ENCODE measurements at regions not wholly inside any gene's neighbourhood (a gene's known extent, or its start where the extent isn't known, plus 50 kb on each side); places are given as distances from the start of the nearest gene placed in this dataset.

DNA sequence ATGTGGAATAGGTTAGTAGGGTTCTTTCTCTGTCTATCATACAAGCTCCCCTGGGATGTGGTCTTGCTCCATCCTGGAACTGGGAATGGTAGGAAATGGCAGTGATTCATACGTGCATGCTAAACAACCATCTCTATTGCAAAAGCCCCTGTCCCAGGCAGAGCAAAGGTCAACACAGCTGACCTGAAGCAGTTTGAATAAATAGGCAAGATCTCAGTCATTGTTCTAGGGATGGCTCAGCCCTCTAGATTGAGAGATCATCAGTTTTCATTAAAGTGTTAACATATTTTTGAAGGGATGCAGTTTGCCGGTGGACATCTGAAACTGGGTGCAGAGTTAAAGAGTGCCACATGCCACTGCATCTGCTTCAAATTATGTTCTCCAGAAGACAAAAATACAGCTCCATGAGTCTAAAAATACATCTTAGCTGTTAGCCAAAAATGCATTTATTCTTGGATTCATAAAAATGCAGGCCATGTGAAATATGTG, 224.1 kb downstream of the ESM1 start:
- H3K4me3 ChIP-seq (ENCODE audit: low read length in 2 of 2): no peak overlapping the region
- H3K27me3 ChIP-seq (ENCODE audit: control insufficient read depth in 2 of 2, insufficient read depth in 2 of 2, low read length in 2 of 2): no peaks in the 10 kb centered on the region
- H3K9ac ChIP-seq (ENCODE audit: low read depth in 1 of 2, low read length in 2 of 2): no peak overlapping the region
- no peaks in the 10 kb centered on the region for H3K36me3 ChIP-seq (ENCODE audit: control insufficient read depth in 2 of 2, insufficient read depth in 2 of 2, low read length in 2 of 2)
- H3K27ac ChIP-seq (ENCODE audit: low read depth in 2 of 2, low read length in 2 of 2): no peak overlapping the region
- H3K4me1 ChIP-seq (ENCODE audit: control insufficient read depth in 2 of 2, insufficient read depth in 2 of 2, low read length in 2 of 2): no peaks in the 10 kb centered on the region
- no peaks in the 10 kb centered on the region for H3K9me3 ChIP-seq (ENCODE audit: control insufficient read depth in 2 of 2, low read length in 2 of 2)

DNA sequence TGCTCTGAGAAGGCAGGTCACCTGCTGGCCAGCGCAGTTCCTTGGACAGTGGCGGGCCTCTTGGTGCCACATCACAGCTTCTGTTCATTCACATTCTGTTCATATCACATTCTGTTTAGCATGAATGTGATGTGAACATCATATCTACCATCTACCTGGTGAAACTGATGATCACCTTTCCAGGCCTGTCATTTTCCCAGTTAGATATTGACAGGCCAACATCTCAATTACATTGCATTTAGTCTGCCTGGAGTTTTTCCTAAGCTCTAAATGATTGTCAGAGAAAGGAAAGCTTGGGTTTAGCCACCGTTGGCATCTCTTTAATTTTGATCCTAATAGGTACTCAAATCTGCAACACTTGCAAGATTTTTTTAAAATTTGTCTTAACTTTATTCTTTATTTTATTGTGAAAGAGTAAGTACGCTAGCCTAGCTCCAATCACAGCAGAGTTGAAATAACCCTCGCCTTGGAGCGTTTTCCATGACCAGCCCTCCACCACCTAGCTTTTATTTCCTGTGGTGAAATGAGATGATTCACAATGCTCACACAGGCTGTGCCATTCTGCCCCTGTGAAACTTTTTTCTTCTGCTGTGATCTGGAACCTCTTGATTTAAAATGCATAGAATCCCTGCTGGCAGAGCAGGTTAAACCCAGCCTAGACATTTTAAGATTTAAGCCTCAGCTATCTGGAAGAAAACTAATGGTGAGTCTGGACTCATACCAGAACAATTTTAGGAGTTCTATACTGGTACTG, 225.0 kb downstream of the ESM1 start:
- H3K9me3 ChIP-seq (ENCODE audit: control insufficient read depth in 2 of 2, low read length in 2 of 2): no peaks in the 10 kb centered on the region
- H3K4me3 ChIP-seq (ENCODE audit: low read length in 2 of 2): no peak overlapping the region
- no peak overlapping the region for H3K9ac ChIP-seq (ENCODE audit: low read depth in 1 of 2, low read length in 2 of 2)
- no peaks in the 10 kb centered on the region for H3K36me3 ChIP-seq (ENCODE audit: control insufficient read depth in 2 of 2, insufficient read depth in 2 of 2, low read length in 2 of 2)
- no peaks in the 10 kb centered on the region for H3K4me1 ChIP-seq (ENCODE audit: control insufficient read depth in 2 of 2, insufficient read depth in 2 of 2, low read length in 2 of 2)
- H3K27me3 ChIP-seq (ENCODE audit: control insufficient read depth in 2 of 2, insufficient read depth in 2 of 2, low read length in 2 of 2): no peaks in the 10 kb centered on the region
- no peak overlapping the region for H3K27ac ChIP-seq (ENCODE audit: low read depth in 2 of 2, low read length in 2 of 2)

- Histone ChIP-seq H3K36me3 (ENCODE audit: control insufficient read depth in 2 of 2, insufficient read depth in 2 of 2, low read length in 2 of 2) (no peaks in the 10 kb centered on the region), H3K27me3 (ENCODE audit: control insufficient read depth in 2 of 2, insufficient read depth in 2 of 2, low read length in 2 of 2) (no peaks in the 10 kb centered on the region), H3K4me3 (ENCODE audit: low read length in 2 of 2) (no peak overlapping the region), H3K4me1 (ENCODE audit: control insufficient read depth in 2 of 2, insufficient read depth in 2 of 2, low read length in 2 of 2) (no peaks in the 10 kb centered on the region), H3K27ac (ENCODE audit: low read depth in 2 of 2, low read length in 2 of 2) (no peak overlapping the region), H3K9ac (ENCODE audit: low read depth in 1 of 2, low read length in 2 of 2) (no peak overlapping the region), H3K9me3 (ENCODE audit: control insufficient read depth in 2 of 2, low read length in 2 of 2) (no peaks in the 10 kb centered on the region)
Observed at GRCh38 chr5:54758038-54758437, 227.4 kb downstream of the ESM1 start.

- Histone ChIP-seq H3K27me3 (ENCODE audit: control insufficient read depth in 2 of 2, insufficient read depth in 2 of 2, low read length in 2 of 2) (no peaks in the 10 kb centered on the region), H3K36me3 (ENCODE audit: control insufficient read depth in 2 of 2, insufficient read depth in 2 of 2, low read length in 2 of 2) (no peaks in the 10 kb centered on the region), H3K9me3 (ENCODE audit: control insufficient read depth in 2 of 2, low read length in 2 of 2) (no peaks in the 10 kb centered on the region), H3K4me1 (ENCODE audit: control insufficient read depth in 2 of 2, insufficient read depth in 2 of 2, low read length in 2 of 2) (no peaks in the 10 kb centered on the region), H3K4me3 (ENCODE audit: low read length in 2 of 2) (no peak overlapping the region), H3K9ac (ENCODE audit: low read depth in 1 of 2, low read length in 2 of 2) (no peak overlapping the region), H3K27ac (ENCODE audit: low read depth in 2 of 2, low read length in 2 of 2) (no peak overlapping the region)
Observed at GRCh38 chr5:54757541-54757940, 227.9 kb downstream of the ESM1 start.

DNA sequence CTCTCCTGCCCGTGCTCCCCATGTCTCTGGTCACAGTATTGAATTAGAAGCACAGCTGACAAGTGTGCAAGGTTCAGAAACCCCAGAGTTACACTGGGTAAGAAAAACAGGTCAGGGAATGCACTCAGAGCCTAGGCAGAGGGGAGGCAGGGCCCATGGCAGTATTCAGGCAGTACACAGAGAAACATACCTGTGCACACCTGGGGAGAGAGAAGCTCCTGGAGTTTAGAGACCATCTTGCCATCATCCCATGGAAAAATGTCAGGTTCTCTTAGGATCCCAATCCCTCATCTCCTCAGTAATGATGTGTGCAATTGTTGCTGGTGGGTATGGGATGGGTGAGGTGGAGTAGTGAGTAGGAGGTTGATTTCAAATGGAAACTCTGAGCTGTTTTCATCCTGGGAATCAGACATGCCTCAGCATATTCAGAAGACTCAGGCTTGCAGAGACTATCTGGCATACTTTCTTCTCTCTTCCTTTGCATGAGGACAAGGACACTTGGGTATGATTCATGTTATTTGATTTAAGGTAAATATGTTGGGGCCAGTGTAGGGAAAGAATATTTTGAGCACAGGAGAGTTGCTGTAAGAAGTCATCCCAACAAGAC, 228.5 kb downstream of the ESM1 start:
- Histone ChIP-seq H3K9me3 (ENCODE audit: control insufficient read depth in 2 of 2, low read length in 2 of 2) (no peaks in the 10 kb centered on the region), H3K4me3 (ENCODE audit: low read length in 2 of 2) (no peak overlapping the region), H3K27me3 (ENCODE audit: control insufficient read depth in 2 of 2, insufficient read depth in 2 of 2, low read length in 2 of 2) (no peaks in the 10 kb centered on the region), H3K4me1 (ENCODE audit: control insufficient read depth in 2 of 2, insufficient read depth in 2 of 2, low read length in 2 of 2) (no peaks in the 10 kb centered on the region), H3K27ac (ENCODE audit: low read depth in 2 of 2, low read length in 2 of 2) (no peak overlapping the region), H3K9ac (ENCODE audit: low read depth in 1 of 2, low read length in 2 of 2) (no peak overlapping the region), H3K36me3 (ENCODE audit: control insufficient read depth in 2 of 2, insufficient read depth in 2 of 2, low read length in 2 of 2) (no peaks in the 10 kb centered on the region)

GRCh38 chr5:54756301-54756700, 229.1 kb downstream of the ESM1 start:
- no peaks in the 10 kb centered on the region for H3K4me1 ChIP-seq (ENCODE audit: control insufficient read depth in 2 of 2, insufficient read depth in 2 of 2, low read length in 2 of 2)
- no peaks in the 10 kb centered on the region for H3K9me3 ChIP-seq (ENCODE audit: control insufficient read depth in 2 of 2, low read length in 2 of 2)
- H3K27me3 ChIP-seq (ENCODE audit: control insufficient read depth in 2 of 2, insufficient read depth in 2 of 2, low read length in 2 of 2): no peaks in the 10 kb centered on the region
- no peak overlapping the region for H3K4me3 ChIP-seq (ENCODE audit: low read length in 2 of 2)
- no peak overlapping the region for H3K27ac ChIP-seq (ENCODE audit: low read depth in 2 of 2, low read length in 2 of 2)
- no peaks in the 10 kb centered on the region for H3K36me3 ChIP-seq (ENCODE audit: control insufficient read depth in 2 of 2, insufficient read depth in 2 of 2, low read length in 2 of 2)
- no peak overlapping the region for H3K9ac ChIP-seq (ENCODE audit: low read depth in 1 of 2, low read length in 2 of 2)

DNA sequence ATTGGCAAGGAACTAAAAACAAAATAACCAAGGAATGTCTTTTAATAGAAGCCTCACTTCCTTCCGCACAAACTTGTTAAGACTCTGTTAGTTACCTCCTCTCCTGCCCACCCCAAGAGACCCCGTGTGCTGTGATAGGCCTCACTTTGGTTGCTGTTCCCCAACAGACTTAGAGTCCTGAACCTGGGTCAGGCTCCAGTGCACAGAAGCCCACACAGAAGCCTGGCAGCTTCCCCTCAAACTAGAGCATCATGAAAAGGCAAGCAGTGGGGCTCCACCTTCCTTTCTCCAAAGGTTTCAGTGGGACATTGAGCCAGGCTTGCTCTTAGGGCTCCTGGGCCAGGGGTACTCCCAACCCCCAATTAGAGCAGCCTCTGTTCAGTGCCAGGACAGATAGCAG, 230.5 kb downstream of the ESM1 start:
- H3K27ac ChIP-seq (ENCODE audit: low read depth in 2 of 2, low read length in 2 of 2): no peak overlapping the region
- H3K4me3 ChIP-seq (ENCODE audit: low read length in 2 of 2): no peak overlapping the region
- H3K4me1 ChIP-seq (ENCODE audit: control insufficient read depth in 2 of 2, insufficient read depth in 2 of 2, low read length in 2 of 2): no peaks in the 10 kb centered on the region
- no peaks in the 10 kb centered on the region for H3K36me3 ChIP-seq (ENCODE audit: control insufficient read depth in 2 of 2, insufficient read depth in 2 of 2, low read length in 2 of 2)
- no peaks in the 10 kb centered on the region for H3K27me3 ChIP-seq (ENCODE audit: control insufficient read depth in 2 of 2, insufficient read depth in 2 of 2, low read length in 2 of 2)
- H3K9ac ChIP-seq (ENCODE audit: low read depth in 1 of 2, low read length in 2 of 2): no peak overlapping the region
- H3K9me3 ChIP-seq (ENCODE audit: control insufficient read depth in 2 of 2, low read length in 2 of 2): no peaks in the 10 kb centered on the region

DNA sequence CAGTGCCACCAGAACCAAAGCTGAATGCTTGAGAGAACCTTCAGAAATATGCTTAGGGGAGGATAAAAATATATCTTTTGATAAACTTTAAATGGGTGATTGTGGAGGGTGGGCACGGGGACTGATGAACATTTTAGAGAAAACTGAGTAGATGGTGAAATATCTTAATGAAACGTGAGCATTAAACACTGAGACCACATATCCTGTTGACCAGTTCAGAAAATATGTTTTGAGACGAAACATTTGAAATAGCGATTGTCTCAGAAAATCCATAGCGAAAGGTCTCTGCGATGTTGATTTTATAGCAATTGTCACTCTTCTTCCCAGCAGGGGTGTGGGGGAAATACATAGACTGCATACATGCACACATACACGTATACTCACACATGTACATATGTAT, 231.0 kb downstream of the ESM1 start:
- Histone ChIP-seq H3K9me3 (ENCODE audit: control insufficient read depth in 2 of 2, low read length in 2 of 2) (no peaks in the 10 kb centered on the region), H3K4me1 (ENCODE audit: control insufficient read depth in 2 of 2, insufficient read depth in 2 of 2, low read length in 2 of 2) (no peaks in the 10 kb centered on the region), H3K9ac (ENCODE audit: low read depth in 1 of 2, low read length in 2 of 2) (no peak overlapping the region), H3K4me3 (ENCODE audit: low read length in 2 of 2) (no peak overlapping the region), H3K27me3 (ENCODE audit: control insufficient read depth in 2 of 2, insufficient read depth in 2 of 2, low read length in 2 of 2) (no peaks in the 10 kb centered on the region), H3K27ac (ENCODE audit: low read depth in 2 of 2, low read length in 2 of 2) (no peak overlapping the region), H3K36me3 (ENCODE audit: control insufficient read depth in 2 of 2, insufficient read depth in 2 of 2, low read length in 2 of 2) (no peaks in the 10 kb centered on the region)

GRCh38 chr5:54753753-54754152, 231.6 kb downstream of the ESM1 start:
- Histone ChIP-seq H3K9me3 (ENCODE audit: control insufficient read depth in 2 of 2, low read length in 2 of 2) (no peaks in the 10 kb centered on the region), H3K36me3 (ENCODE audit: control insufficient read depth in 2 of 2, insufficient read depth in 2 of 2, low read length in 2 of 2) (no peaks in the 10 kb centered on the region), H3K27ac (ENCODE audit: low read depth in 2 of 2, low read length in 2 of 2) (no peak overlapping the region), H3K4me3 (ENCODE audit: low read length in 2 of 2) (no peak overlapping the region), H3K9ac (ENCODE audit: low read depth in 1 of 2, low read length in 2 of 2) (no peak overlapping the region), H3K4me1 (ENCODE audit: control insufficient read depth in 2 of 2, insufficient read depth in 2 of 2, low read length in 2 of 2) (no peaks in the 10 kb centered on the region), H3K27me3 (ENCODE audit: control insufficient read depth in 2 of 2, insufficient read depth in 2 of 2, low read length in 2 of 2) (no peaks in the 10 kb centered on the region)

DNA sequence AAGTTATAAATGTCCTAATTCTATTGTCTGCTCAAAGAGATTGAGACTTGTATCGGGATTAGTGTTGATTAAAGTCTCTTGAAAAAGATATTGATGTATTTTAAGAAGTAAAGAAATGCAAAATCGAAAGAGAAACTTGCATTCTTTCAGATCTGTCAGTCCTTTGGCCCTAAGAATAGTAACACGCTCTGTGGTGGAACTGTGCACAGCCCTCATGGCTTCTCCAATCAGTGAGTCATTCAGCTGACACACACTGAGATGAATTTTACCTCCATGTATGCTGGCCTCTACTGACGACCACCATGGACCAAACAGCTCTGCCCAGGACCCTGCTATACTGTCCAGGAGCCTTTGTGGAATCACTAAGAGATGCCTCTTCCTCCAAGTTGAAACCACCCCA, 232.4 kb downstream of the ESM1 start:
- H3K4me1 ChIP-seq (ENCODE audit: control insufficient read depth in 2 of 2, insufficient read depth in 2 of 2, low read length in 2 of 2): no peaks in the 10 kb centered on the region
- no peak overlapping the region for H3K27ac ChIP-seq (ENCODE audit: low read depth in 2 of 2, low read length in 2 of 2)
- no peaks in the 10 kb centered on the region for H3K27me3 ChIP-seq (ENCODE audit: control insufficient read depth in 2 of 2, insufficient read depth in 2 of 2, low read length in 2 of 2)
- H3K4me3 ChIP-seq (ENCODE audit: low read length in 2 of 2): peak overlapping the region in 1 of 2 donors; percentile 13
- no peak overlapping the region for H3K9ac ChIP-seq (ENCODE audit: low read depth in 1 of 2, low read length in 2 of 2)
- no peaks in the 10 kb centered on the region for H3K9me3 ChIP-seq (ENCODE audit: control insufficient read depth in 2 of 2, low read length in 2 of 2)
- H3K36me3 ChIP-seq (ENCODE audit: control insufficient read depth in 2 of 2, insufficient read depth in 2 of 2, low read length in 2 of 2): no peaks in the 10 kb centered on the region

All from mucosa of rectum (tissue), 2 donors.